Cardiac fibroblast (primary cell): ENCODE measurements at regions not wholly inside any gene's neighbourhood (a gene's known extent, or its start where the extent isn't known, plus 50 kb on each side); places are given as distances from the start of the nearest gene placed in this dataset.

Source experiments
- DNase-seq, 2 donors: peaks; one replicate each; pipeline versions ENCODE4 v3.0.0 to v3.0.0-alpha.2; 2010; ENCODE audit warnings: low read depth in 2 of 2
- H3K4me3 ChIP-seq, 2 donors: replicated peaks in 1 of 2; 1 replicate in 1 of 2; 2 replicates in 1 of 2; pipeline ENCODE4 v1.5.1; 2011; ENCODE audit warnings: low read depth in 2 of 2, low read length in 2 of 2, mild to moderate bottlenecking in 2 of 2, moderate library complexity in 1 of 2
- TF ChIP-seq, protein P1 (sequence below): IDR thresholded peaks from one replicate; pipeline ENCODE4 v1.5.1; 2011; ENCODE audit warnings: low read depth, mild to moderate bottlenecking, low read length, inconsistent platforms

DNA sequence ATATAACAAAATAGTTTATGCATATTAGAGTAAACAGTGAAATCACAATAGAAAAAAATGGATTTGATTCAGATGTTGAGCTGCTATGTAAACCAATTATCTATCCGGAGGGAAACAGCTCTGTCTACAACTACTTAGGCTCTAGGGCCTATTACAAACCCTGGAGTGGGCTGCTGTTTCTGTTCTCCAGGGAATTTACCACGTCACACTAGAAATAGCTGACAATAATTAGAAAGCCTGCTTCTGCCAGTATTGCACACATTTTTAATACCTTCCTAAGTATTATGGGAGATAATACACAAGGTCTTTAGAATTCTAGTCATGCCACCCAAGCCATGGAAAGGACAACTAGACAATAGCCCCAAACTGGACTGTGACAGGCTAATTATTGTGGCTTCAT is 411.1 kb downstream of the FIGN start:
- DNase-seq: no peak
- TF ChIP-seq, protein P1, sequence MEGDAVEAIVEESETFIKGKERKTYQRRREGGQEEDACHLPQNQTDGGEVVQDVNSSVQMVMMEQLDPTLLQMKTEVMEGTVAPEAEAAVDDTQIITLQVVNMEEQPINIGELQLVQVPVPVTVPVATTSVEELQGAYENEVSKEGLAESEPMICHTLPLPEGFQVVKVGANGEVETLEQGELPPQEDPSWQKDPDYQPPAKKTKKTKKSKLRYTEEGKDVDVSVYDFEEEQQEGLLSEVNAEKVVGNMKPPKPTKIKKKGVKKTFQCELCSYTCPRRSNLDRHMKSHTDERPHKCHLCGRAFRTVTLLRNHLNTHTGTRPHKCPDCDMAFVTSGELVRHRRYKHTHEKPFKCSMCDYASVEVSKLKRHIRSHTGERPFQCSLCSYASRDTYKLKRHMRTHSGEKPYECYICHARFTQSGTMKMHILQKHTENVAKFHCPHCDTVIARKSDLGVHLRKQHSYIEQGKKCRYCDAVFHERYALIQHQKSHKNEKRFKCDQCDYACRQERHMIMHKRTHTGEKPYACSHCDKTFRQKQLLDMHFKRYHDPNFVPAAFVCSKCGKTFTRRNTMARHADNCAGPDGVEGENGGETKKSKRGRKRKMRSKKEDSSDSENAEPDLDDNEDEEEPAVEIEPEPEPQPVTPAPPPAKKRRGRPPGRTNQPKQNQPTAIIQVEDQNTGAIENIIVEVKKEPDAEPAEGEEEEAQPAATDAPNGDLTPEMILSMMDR: no peak

DNA sequence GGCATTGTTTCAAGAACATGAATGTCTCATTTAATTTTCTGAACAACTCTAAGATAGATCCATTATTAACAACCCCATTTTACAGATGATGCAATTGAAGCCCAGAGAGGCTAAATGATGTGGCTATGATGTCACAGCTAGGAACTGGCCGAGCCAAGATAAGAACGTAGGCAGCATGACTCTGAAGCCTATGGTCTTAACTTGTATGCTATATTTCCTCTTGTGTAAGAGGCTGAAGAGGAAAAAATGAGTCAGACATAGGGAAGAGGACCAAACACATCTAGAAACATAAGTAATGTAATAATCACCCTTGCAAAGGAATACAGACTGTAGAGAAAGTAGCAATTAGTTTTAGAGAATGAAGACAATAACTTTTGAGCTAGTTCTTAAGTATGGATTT is 416.8 kb downstream of the FIGN start:
- DNase-seq: peak; percentile 78 to 90
- TF ChIP-seq, protein P1: no peak
- H3K4me3 ChIP-seq: no peak overlapping the region

More for the DNA sequence above, 411.1 kb downstream of the FIGN start:
- H3K4me3 ChIP-seq: no peak overlapping the region

GRCh38 chr2:163314712-163315111 is 421.1 kb downstream of the FIGN start:
- DNase-seq: no peak

DNA sequence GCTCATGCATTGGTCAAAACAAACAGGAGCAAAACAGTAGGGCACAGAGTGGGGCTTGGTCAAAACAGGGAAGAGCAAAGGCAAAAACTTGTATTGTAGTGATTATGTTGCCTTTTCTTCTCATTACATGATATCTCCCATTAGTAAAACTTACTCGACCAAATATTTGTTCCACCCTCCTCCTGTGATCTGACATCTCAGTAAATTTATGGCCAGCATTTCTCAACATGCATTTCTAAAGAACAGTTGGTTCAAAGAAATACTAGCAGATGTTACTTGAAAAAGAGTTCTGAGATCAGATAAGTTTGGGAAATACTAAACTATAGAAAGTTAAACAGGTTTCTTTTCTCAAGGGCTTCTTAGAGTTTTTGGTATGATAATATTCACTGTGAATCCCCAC is 423.1 kb downstream of the FIGN start:
- TF ChIP-seq, protein P1: no peak
- no peak for DNase-seq
- H3K4me3 ChIP-seq: no peak overlapping the region

More at GRCh38 chr2:163314712-163315111, 421.1 kb downstream of the FIGN start:
- TF ChIP-seq, protein P1: no peak
- no peak overlapping the region for H3K4me3 ChIP-seq

GRCh38 chr2:163306647-163307046 is 429.2 kb downstream of the FIGN start:
- DNase-seq: no peak
- TF ChIP-seq, protein P1: no peak

GRCh38 chr2:163302141-163302540 is 433.7 kb downstream of the FIGN start:
- TF ChIP-seq, protein P1: no peak
- DNase-seq: no peak
- no peak overlapping the region for H3K4me3 ChIP-seq

More at GRCh38 chr2:163306647-163307046, 429.2 kb downstream of the FIGN start:
- no peak overlapping the region for H3K4me3 ChIP-seq

DNA sequence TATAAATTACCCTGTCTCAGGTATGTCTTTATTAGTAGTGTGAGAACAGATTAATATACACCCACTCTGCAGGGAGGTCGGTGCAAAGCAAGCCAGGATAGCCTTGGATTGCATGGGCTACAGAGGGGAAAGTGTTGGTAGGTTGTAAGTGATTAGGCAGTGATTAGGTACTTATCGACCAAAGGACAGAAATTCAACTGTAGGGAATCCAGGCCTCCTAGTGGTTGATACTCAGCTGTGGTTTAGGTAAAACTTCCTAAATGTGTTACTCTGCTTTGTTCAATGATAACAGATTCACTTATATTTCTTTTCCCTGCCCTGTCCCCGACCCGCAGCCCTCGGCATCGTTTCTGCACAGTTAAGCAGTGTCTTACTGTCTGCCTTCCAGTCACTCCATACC is 444.0 kb downstream of the FIGN start:
- DNase-seq: no peak
- TF ChIP-seq, protein P1: no peak
- H3K4me3 ChIP-seq: no peak overlapping the region
